22Rv1 (cell line): ENCODE measurements at regions not wholly inside any gene's neighbourhood (a gene's known extent, or its start where the extent isn't known, plus 50 kb on each side); places are given as distances from the start of the nearest gene placed in this dataset.

Source experiments
- H3K27ac ChIP-seq: fragments of 450-650 bp; 2 replicates; pipeline ENCODE4 v1.5.1; 2017
- ZFX ChIP-seq: fragments of 450-650 bp; IDR thresholded peaks from 2 replicates; pipeline ENCODE4 v1.6.1; 2017; ENCODE audit warnings: antibody characterized with exemption, borderline replicate concordance
- TF ChIP-seq, protein P1 (sequence below): fragments of 450-650 bp; IDR thresholded peaks from 2 replicates; pipeline ENCODE4 v1.5.1; 2017; ENCODE audit warnings: mild to moderate bottlenecking

DNA sequence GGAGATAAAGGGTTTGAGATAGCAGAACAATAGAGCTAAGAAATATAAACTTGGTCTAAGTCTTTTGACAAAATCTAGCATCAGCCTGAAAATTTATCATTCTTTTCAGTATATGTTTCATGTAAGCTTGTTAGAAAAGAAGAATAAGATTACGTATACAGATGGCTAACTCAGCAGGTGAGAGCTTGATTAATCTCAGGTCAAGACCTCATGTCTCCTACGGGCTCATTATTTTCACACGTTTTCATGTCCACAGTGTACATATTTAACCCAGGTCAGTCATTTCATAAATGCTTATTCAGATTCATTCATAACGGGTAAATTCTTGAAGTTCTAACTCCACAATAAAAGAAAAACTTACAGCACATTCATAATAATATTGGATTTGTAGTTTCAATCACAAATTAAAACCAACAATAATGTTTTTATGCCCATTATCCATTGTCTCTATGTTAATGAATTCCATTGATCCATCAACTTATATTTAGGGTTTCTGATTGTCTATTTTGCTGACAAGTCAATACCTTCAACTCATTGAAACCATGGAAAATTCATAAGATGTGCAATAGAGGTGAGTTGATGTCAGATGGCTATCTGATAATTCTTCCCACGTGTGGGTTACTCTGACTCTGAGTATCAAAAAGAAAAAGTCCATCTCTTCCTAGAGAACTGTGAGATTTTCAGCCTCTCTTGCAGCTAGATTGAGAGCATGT lies 102.6 kb downstream of the CASP12 start:
- no peak overlapping the region for H3K27ac ChIP-seq
- TF ChIP-seq, protein P1, sequence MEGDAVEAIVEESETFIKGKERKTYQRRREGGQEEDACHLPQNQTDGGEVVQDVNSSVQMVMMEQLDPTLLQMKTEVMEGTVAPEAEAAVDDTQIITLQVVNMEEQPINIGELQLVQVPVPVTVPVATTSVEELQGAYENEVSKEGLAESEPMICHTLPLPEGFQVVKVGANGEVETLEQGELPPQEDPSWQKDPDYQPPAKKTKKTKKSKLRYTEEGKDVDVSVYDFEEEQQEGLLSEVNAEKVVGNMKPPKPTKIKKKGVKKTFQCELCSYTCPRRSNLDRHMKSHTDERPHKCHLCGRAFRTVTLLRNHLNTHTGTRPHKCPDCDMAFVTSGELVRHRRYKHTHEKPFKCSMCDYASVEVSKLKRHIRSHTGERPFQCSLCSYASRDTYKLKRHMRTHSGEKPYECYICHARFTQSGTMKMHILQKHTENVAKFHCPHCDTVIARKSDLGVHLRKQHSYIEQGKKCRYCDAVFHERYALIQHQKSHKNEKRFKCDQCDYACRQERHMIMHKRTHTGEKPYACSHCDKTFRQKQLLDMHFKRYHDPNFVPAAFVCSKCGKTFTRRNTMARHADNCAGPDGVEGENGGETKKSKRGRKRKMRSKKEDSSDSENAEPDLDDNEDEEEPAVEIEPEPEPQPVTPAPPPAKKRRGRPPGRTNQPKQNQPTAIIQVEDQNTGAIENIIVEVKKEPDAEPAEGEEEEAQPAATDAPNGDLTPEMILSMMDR: no peak
- no peak for TF ChIP-seq ZFX

DNA sequence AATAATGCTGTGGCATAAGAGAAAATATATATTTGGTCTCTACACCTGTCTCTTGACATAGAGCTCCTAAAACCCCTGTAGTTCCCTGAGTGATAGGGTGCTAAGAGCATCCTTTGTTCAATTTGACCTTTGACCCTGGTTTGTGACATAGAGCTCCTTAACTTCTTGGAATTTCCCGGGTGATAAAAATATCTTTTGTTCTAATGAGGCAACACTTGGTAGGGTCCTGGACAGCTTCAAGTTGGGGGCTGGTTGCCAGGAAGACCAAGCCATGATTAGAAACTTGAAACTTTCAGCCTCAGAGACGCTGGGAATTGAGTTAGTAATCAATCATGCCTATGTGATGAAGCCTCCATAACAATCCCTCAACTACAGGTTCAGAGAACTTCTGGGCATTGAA lies 105.4 kb downstream of the CASP12 start:
- H3K27ac ChIP-seq: no peak overlapping the region
- no peak for TF ChIP-seq ZFX
- TF ChIP-seq, protein P1: no peak

DNA sequence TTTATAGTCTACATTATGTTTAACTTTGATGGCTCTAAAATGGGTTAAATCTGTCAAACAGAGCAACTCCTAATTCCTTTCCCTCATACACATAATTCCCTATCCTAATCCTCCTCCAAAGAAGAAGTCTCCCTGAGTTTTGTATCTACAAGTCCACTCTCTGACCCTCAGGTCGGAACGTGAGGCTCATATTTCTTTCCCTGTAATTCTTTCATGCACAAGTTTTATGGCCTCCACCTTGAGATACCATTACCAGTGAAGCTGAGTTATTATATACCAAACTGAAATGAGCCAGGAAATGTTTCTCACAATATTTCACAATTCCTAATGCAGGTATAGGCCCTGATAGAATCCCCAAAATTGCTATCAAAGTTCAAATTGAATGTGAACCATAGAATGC lies 106.4 kb downstream of the CASP12 start:
- H3K27ac ChIP-seq: no peak overlapping the region

DNA sequence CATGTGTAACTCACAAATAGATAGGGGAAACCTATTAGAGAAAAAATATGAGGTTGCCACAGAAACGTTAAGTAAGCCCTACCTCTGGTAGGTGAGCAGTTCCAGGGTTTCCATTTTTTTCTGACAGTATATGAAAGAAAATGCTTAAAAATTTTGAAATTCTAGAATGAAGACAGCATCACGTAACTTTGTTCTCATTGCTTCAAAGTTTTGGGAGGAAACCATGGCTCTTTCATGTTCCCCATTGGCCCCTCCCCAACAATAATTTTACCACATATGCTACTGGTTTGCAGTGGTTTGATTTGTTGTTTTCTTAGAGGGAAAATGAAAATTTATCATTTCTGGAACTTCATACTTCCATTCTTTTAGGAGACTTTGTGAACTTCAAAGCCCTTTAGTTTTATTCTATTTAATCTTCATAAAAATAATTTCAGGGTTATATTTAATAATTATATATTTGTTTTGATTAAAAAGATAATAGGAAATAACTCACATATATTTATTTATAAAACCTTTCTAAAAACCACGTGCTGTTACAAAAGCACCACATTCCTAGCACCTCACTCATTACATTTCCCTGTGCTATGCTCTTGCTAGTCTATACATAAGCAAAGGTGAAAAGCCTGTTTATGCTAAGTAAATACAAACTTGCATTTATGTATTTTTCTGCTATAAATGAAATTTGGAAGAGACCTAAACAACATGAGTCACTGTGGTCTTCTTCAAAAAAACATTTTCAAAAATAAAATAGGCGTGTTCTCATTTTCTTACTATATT lies 113.4 kb downstream of the CASP12 start:
- no peak for TF ChIP-seq ZFX
- TF ChIP-seq, protein P1: no peak
- H3K27ac ChIP-seq: no peak overlapping the region

More for the DNA sequence above, 106.4 kb downstream of the CASP12 start:
- TF ChIP-seq ZFX: no peak
- TF ChIP-seq, protein P1: no peak

DNA sequence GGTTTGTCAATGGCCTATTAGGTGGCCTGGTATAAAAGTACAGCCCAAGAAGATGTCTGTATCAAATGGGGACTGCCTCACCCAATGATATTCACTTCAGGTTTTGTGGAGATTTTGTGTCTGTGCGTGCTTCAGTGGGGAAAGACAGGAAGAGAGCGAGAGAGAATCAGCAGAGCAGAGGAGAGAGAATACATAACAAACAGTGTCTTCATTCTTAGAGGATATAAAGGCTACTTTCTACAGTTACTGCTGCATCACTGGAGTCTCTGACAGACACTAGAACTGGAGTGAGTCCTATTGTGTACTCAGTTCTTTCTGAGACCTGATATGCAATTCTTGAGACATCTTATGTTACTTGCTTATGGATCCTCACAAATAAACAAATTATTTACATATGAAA lies 115.0 kb downstream of the CASP12 start:
- TF ChIP-seq ZFX: no peak
- TF ChIP-seq, protein P1: no peak
- no peak overlapping the region for H3K27ac ChIP-seq

DNA sequence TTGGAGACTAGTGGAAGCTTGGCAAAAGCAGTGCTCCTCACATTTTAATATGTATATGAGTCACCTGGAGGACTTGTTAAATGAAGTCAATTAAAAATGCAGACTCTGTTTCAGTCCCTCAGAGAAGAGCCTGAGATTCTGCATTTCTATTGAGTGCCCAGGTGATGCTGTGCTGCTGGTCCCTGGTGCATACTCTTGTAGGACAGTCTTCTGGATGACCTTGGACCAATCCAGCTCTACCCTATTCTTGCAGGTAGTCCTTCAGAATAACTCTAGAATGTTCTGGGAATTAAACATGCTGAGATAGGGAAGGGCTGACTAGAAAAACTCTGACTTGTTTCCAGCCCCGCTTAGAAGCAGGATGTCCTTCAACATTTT lies 115.9 kb downstream of the CASP12 start:
- TF ChIP-seq, protein P1: no peak
- no peak for TF ChIP-seq ZFX
- H3K27ac ChIP-seq: no peak overlapping the region

DNA sequence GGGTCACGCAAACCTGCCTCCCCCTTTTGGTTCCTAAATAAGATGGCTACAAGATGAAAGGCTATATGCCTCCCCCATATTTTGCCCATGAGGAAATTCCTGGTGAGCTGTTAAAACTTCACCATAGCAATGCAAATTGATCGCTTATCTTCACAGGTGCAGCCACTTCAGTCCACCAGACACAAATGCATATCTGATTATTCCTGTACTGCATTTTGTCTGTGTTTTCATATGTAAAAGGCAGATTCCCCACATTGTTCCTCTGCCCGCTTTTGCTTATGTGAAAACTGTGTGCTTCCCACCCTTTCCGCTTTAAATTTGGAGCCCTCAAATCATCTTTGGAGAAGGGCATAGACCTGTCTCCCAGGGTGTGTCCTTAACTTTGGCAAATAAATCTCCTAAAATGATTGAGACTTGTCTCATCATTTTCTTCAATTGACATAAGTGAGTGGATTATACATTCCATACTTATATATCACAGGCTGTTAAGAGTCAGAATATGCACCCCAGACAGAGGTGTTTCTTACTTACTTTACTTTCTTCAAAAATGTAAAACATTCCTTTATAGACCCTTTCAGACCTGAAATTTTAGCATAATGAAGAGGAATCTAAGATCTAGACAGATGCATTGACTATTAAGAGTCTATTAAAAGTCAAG lies 116.4 kb downstream of the CASP12 start:
- no peak overlapping the region for H3K27ac ChIP-seq
- TF ChIP-seq, protein P1: no peak
- no peak for TF ChIP-seq ZFX
